IMR-90 (cell line): ENCODE measurements at regions not wholly inside any gene's neighbourhood (a gene's known extent, or its start where the extent isn't known, plus 50 kb on each side); places are given as distances from the start of the nearest gene placed in this dataset.
"Not testable (repeated sequence)": the region's sequence is repeated elsewhere in the genome, so short reads cannot be mapped to it uniquely, and the experiment has no call there.

Experiments used
- ATAC-seq: fragments of 200-7000 bp; cut with Tn5 transposase; 2 replicates; pipeline ENCODE4 v1.9.1; 2020; ENCODE audit warnings: low read depth, mild to moderate bottlenecking, moderate library complexity
- BruUV-seq: library from RNA; stranded (reverse); fragments of 400-500 nt; replicated peaks from 2 replicates; lab custom pipeline; 2021; lab: Mats Ljungman, UMichigan
- CTCF ChIA-PET: fragments of 300-600 bp; formaldehyde crosslinking; extraction: SDS; loops from one replicate; lab custom pipeline; 2021; ENCODE audit warnings: antibody characterized with exemption; lab: Yijun Ruan, JAX
- POLR2A ChIA-PET: fragments of 300-600 bp; sonication (Branson Sonifier 250); formaldehyde crosslinking; loops from one replicate; lab custom pipeline; 2022; ENCODE audit warnings: antibody characterized with exemption; ENCODE audit not compliant: unreplicated experiment; lab: Charles Lee
- DNase-seq: peaks from one replicate; pipeline ENCODE4 v3.0.0; 2013
- H2AFZ ChIP-seq: replicated peaks from 2 replicates; pipeline ENCODE3; 2013; ENCODE audit warnings: low read length, mild to moderate bottlenecking; ENCODE audit not compliant: poor library complexity
- H2AK5ac ChIP-seq: 2 replicates; pipeline ENCODE4 v1.6.1; 2013; ENCODE audit warnings: low read depth, low read length, inconsistent platforms
- H2AK9ac ChIP-seq: replicated peaks from 2 replicates; pipeline ENCODE3; 2013; ENCODE audit warnings: mild to moderate bottlenecking, low read depth, low read length, moderate library complexity; ENCODE audit not compliant: poor library complexity
- H2BK120ac ChIP-seq: 2 replicates; pipeline ENCODE4 v1.6.1; 2013; ENCODE audit warnings: low read depth, low read length, inconsistent platforms
- H2BK15ac ChIP-seq: 3 replicates; pipeline ENCODE4 v1.6.1; 2013; ENCODE audit warnings: low read depth, low read length, inconsistent platforms
- H2BK20ac ChIP-seq: 2 replicates; pipeline ENCODE4 v1.6.1; 2013; ENCODE audit warnings: low read depth, mild to moderate bottlenecking, inconsistent platforms, low read length, moderate library complexity
- H2BK5ac ChIP-seq: 2 replicates; pipeline ENCODE4 v1.6.1; 2013; ENCODE audit warnings: mild to moderate bottlenecking, low read depth, low read length, inconsistent platforms; ENCODE audit not compliant: poor library complexity, severe bottlenecking
- H3K14ac ChIP-seq: replicated peaks from 2 replicates; pipeline ENCODE4 v1.6.1; 2013; ENCODE audit warnings: low read depth, low read length, inconsistent platforms
- H3K18ac ChIP-seq: 2 replicates; pipeline ENCODE4 v1.6.1; 2013; ENCODE audit warnings: low read depth, low read length, control low read depth
- H3K23ac ChIP-seq: 2 replicates; pipeline ENCODE4 v1.6.1; 2013; ENCODE audit warnings: low read depth, low read length, inconsistent platforms
- H3K27ac ChIP-seq: 2 replicates; pipeline ENCODE4 v1.5.1; 2013; ENCODE audit warnings: mild to moderate bottlenecking, control low read depth, low read length; ENCODE audit not compliant: insufficient read depth
- H3K27me3 ChIP-seq: 2 replicates; pipeline ENCODE4 v1.6.1; 2013; ENCODE audit warnings: low read length; ENCODE audit not compliant: control insufficient read depth, insufficient read depth
- H3K36me3 ChIP-seq: 2 replicates; pipeline ENCODE4 v1.6.1; 2013; ENCODE audit warnings: low read length, mixed read lengths; ENCODE audit not compliant: control insufficient read depth, insufficient read depth
- H3K4ac ChIP-seq: 2 replicates; pipeline ENCODE4 v1.6.1; 2013; ENCODE audit warnings: low read depth, low read length, inconsistent platforms
- H3K4me1 ChIP-seq: 2 replicates; pipeline ENCODE4 v1.6.1; 2013; ENCODE audit warnings: low read length, mixed read lengths; ENCODE audit not compliant: control insufficient read depth, insufficient read depth
- H3K4me2 ChIP-seq: 2 replicates; pipeline ENCODE4 v1.6.1; 2013; ENCODE audit warnings: low read depth, mild to moderate bottlenecking, control low read depth, low read length, moderate library complexity
- H3K4me3 ChIP-seq: 2 replicates; pipeline ENCODE4 v1.5.1; 2013; ENCODE audit warnings: low read depth, mild to moderate bottlenecking, control low read depth, low read length, moderate library complexity; ENCODE audit not compliant: insufficient read depth
- H3K56ac ChIP-seq: 2 replicates; pipeline ENCODE4 v1.6.1; 2013; ENCODE audit warnings: low read length, inconsistent platforms; ENCODE audit not compliant: insufficient read depth; ENCODE audit errors: extremely low read depth
- H3K79me1 ChIP-seq, 2 experiments: 2 replicates each; pipeline ENCODE4 v1.6.1; 2013; ENCODE audit warnings: low read length in 2 of 2, inconsistent platforms in 1 of 2, low read depth in 1 of 2
- H3K9ac ChIP-seq: 2 replicates; pipeline ENCODE4 v1.6.1; 2013; ENCODE audit warnings: low read depth, low read length, control low read depth
- H3K9me1 ChIP-seq: 2 replicates; pipeline ENCODE4 v1.6.1; 2013; ENCODE audit warnings: low read length, inconsistent platforms; ENCODE audit not compliant: insufficient read depth
- H3K9me3 ChIP-seq: 2 replicates; pipeline ENCODE4 v1.6.1; 2013; ENCODE audit warnings: low read length; ENCODE audit not compliant: control insufficient read depth, insufficient read depth
- H4K20me1 ChIP-seq: 2 replicates; pipeline ENCODE4 v1.6.1; 2013; ENCODE audit warnings: low read length, inconsistent platforms; ENCODE audit not compliant: insufficient read depth
- H4K5ac ChIP-seq: 2 replicates; pipeline ENCODE4 v1.6.1; 2013; ENCODE audit warnings: mild to moderate bottlenecking, low read depth, low read length, control low read depth
- H4K8ac ChIP-seq, 2 experiments: 2 replicates each; pipeline ENCODE4 v1.6.1; 2013; ENCODE audit warnings: low read depth in 2 of 2, low read length in 2 of 2, control low read depth in 1 of 2, inconsistent platforms in 1 of 2
- H4K91ac ChIP-seq: 2 replicates; pipeline ENCODE4 v1.6.1; 2013; ENCODE audit warnings: low read depth, low read length, inconsistent platforms; ENCODE audit not compliant: insufficient read depth
- WGBS, 2 experiments: methylation state at CpG; one replicate each; pipeline versions ENCODE4 v1.1.5 to v1.1.7; 2013; ENCODE audit warnings: missing lambda C conversion rate in 2 of 2; ENCODE audit not compliant: insufficient read length in 1 of 2; ENCODE audit errors: extremely low coverage in 2 of 2; 5-methylcytosine and 5-hydroxymethylcytosine counted together
- dilution Hi-C: fragments of 300-500 bp; cut with HindIII; formaldehyde crosslinking; loops from one replicate; pipeline ENCODE4 v1.14.3; 2018; ENCODE audit warnings: low sequenced_read_pairs; ENCODE audit not compliant: unreplicated experiment
- in situ Hi-C: fragments of 300-500 bp; cut with MboI; formaldehyde crosslinking; loops from 3 replicates; pipeline ENCODE4 v1.14.3; 2019; ENCODE audit warnings: low sequenced_read_pairs, inconsistent platforms, mixed read lengths
- intact Hi-C: fragments of 100-400 bp; cut with micrococcal nuclease; formaldehyde crosslinking; loops from 2 replicates; pipeline ENCODE4 v1.10.0; 2022

DNA sequence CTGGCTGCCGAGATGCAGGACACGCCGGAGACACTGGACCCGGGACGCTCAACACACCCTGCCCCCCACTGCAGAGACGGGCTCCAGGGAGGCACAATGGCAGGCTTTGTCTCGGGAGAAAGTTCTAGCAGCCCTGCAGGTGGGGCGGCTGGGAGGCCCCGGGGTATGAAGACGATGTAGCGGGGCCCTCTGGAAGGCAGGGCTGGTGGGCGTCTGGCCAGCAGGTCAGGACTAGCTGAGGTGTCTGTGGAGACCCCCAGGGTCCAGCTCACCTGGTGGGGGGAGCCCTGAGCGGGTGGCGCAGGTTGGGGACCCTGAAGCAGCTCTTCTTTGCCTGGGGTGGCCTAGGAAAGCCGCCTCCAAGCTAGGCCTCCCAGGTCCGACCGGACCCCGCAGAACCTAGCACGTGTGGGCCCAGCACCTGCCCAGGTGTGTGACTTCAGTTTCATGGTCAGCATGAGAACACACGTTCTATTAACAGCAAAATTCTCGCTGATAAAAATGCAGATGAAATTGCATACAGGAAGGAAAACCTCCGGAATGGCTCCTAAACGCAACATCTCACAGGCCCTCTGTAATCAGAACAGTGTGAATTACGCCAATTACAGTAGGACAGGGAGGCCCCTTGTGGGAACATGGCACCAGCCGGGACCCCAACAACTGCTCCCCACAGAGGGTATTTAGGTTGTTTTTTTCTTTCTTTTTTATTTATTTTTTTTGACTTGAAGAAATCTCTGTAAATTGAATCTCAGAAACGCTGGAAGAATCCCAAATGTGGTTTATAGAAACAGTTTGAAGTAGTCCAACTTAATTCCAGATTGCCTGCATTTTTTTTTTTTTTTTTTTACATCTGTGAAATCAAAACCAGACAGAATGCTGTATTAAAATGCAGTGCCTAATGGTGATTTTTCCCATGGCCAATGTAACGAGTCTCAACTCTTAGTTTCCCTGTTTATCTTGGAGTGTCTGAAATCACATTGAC is 195.6 kb upstream of the ZNF469 start:
- no CpG with 5 or more reads among the region's 27 CpGs for WGBS, 2 experiments
- H2BK15ac ChIP-seq = peak overlapping the region; percentile 75
- peak overlapping the region; percentile 90 for H2BK20ac ChIP-seq
- H3K27me3 ChIP-seq, H3K4me3 ChIP-seq, H2AFZ ChIP-seq, BruUV-seq, CTCF ChIA-PET, dilution Hi-C loops, in situ Hi-C loops, ATAC-seq, intact Hi-C loops, H4K20me1 ChIP-seq: not testable (repeated sequence)
- H3K9me3 ChIP-seq = peaks cover 27% of the 10 kb centered on the region
- peaks cover 14% of the 10 kb centered on the region for H3K36me3 ChIP-seq
- peak overlapping the region; percentile 38 for H2AK9ac ChIP-seq
- peak overlapping the region; percentile 80 for H3K9ac ChIP-seq
- peak overlapping the region; percentile 96 for H2AK5ac ChIP-seq
- peak; percentile 73 for DNase-seq
- H4K5ac ChIP-seq = peak overlapping the region; percentile 99
- H3K14ac ChIP-seq = peak overlapping the region; percentile 96
- H2BK120ac ChIP-seq = peak overlapping the region; percentile 79
- peak overlapping the region; percentile 82 for H2BK5ac ChIP-seq
- peak overlapping the region; percentile 64 for H3K4me2 ChIP-seq
- peak overlapping the region; percentile 93 for H3K27ac ChIP-seq
- H3K18ac ChIP-seq = peak overlapping the region; percentile 99
- H3K56ac ChIP-seq = peak overlapping the region; percentile 66
- peaks cover 14 to 26% of the 10 kb centered on the region in 2 experiments for H3K79me1 ChIP-seq
- H3K23ac ChIP-seq = peak overlapping the region; percentile 95
- peak overlapping the region; percentile 95 for H3K4ac ChIP-seq
- peak overlapping the region; percentile 93 for H4K91ac ChIP-seq
- H3K4me1 ChIP-seq = peaks cover 20% of the 10 kb centered on the region
- peaks cover 12% of the 10 kb centered on the region for H3K9me1 ChIP-seq
- POLR2A ChIA-PET = interaction anchor here (0.6 kb wide), 1 partner anchor 147 kb away, joined by 3 read pairs; no protein-coding TSS in a partner anchor
- peak overlapping the region; percentile 8 to 97 for H4K8ac ChIP-seq

DNA sequence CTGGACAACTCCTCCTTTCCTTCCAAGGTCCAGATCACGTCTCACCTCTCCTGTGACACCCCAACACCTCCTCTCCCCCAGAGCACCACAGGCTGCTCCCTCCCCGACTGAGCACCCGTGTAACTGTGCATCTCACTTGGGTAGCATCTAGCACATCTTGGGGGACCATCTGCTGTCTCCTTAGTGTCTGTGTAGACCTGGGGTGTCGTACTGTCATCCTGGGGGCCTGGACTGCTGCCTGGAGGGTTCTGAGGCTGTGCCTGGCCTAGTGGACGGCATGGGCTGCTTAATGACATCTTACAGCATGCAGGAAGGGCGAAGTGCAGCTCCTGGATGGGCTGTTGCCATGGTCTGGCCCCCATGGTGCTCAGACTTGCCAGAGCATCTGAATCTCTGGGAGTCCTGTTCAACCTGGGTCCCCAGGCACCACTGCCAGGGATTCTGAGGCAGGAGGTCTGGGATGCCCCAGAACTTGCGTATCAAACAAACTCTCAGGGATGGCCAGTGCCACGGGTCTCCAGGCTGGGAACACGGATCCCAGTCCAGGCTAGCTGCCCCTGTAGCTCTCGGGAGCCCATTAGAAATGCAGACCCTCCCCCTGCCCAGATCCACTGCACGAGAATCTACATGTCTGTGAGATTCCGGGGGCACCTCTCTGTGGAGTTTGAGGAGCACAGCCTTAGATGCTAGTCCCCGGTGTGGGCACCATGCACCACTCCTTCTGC is 194.4 kb upstream of the ZNF469 start:
- H3K4me2 ChIP-seq, H3K56ac ChIP-seq, CTCF ChIA-PET, in situ Hi-C loops, H4K20me1 ChIP-seq, H3K27me3 ChIP-seq, intact Hi-C loops, H2AFZ ChIP-seq, H3K23ac ChIP-seq, DNase-seq, H3K4me3 ChIP-seq, dilution Hi-C loops, POLR2A ChIA-PET, ATAC-seq, H2AK9ac ChIP-seq, BruUV-seq: not testable (repeated sequence)
- peak overlapping the region; percentile 96; the same call in 1 of the 2 replicates for H3K14ac ChIP-seq
- H3K36me3 ChIP-seq = peaks cover 12% of the 10 kb centered on the region
- H3K9me1 ChIP-seq = peaks cover 12% of the 10 kb centered on the region
- peak overlapping the region; percentile 91; the same call in 1 of the 2 replicates for H3K18ac ChIP-seq
- H4K5ac ChIP-seq = peak overlapping the region; percentile 88
- peak overlapping the region; percentile 64; the same call in 1 of the 3 replicates for H2BK15ac ChIP-seq
- H3K27ac ChIP-seq = peak overlapping the region; percentile 92
- peak overlapping the region; percentile 90; the same call in 1 of the 2 replicates for H2BK20ac ChIP-seq
- H3K9me3 ChIP-seq = peaks cover 23% of the 10 kb centered on the region
- WGBS, 2 experiments = no CpG with 5 or more reads among the region's 13 CpGs
- H2BK5ac ChIP-seq = peak overlapping the region; percentile 82
- H3K4ac ChIP-seq = peak overlapping the region; percentile 95
- H4K91ac ChIP-seq = peak overlapping the region; percentile 93
- H3K4me1 ChIP-seq = peaks cover 20% of the 10 kb centered on the region
- H4K8ac ChIP-seq = peak overlapping the region; percentile 8 to 92; a peak in 2 of 4 replicates
- H3K79me1 ChIP-seq = peaks cover 14 to 23% of the 10 kb centered on the region in 2 experiments
- H2AK5ac ChIP-seq = peak overlapping the region; percentile 85
- peak overlapping the region; percentile 79 for H2BK120ac ChIP-seq
- H3K9ac ChIP-seq = peak overlapping the region; percentile 6; the same call in 1 of the 2 replicates
